ENCODE measurements at regions not wholly inside any gene's neighbourhood (a gene's known extent, or its start where the extent isn't known, plus 50 kb on each side); places are given as distances from the start of the nearest gene placed in this dataset.
"Not testable (repeated sequence)": the region's sequence is repeated elsewhere in the genome, so short reads cannot be mapped to it uniquely, and the experiment has no call there.

DNA sequence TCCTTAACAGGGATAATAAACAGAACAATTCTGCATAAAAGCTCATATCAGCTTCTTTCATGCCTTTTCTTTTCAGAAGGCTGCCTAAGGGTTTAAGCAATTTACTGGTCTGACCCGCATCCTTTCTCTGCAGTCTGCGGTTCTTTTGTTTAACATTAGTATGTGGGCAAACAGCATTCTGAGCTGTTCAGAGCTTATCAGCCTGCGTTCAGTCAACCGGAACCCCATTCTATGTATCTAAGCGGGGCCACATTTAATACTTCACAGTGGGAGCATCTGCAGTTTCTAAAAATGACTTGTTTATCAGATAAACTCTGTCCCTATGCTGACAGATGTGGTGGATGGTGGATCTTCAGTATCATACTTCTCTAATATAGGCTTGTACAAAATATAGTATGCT, 758.9 kb upstream of the MMS22L start:
- DNase-seq: no peak

DNA sequence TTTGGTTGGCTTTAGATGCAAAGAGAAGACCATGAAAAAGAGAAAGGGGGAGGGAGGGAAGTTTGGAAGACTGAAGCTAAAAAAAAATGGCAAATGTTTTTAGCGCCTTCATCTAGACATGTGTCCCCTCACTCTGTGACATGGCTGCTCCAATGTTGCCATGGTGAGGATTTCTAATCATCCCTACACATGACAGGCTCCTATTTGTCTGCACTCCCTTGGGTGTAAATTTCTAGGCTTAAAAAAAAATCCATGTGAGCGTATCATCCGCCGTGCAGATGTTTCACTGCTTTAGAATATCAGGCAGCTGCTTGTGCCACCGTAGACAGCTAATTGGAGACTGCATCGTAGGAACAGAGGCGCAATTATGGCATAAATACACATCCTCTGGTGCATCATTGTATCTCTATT, 761.1 kb upstream of the MMS22L start:
- DNase-seq: no peak

DNA sequence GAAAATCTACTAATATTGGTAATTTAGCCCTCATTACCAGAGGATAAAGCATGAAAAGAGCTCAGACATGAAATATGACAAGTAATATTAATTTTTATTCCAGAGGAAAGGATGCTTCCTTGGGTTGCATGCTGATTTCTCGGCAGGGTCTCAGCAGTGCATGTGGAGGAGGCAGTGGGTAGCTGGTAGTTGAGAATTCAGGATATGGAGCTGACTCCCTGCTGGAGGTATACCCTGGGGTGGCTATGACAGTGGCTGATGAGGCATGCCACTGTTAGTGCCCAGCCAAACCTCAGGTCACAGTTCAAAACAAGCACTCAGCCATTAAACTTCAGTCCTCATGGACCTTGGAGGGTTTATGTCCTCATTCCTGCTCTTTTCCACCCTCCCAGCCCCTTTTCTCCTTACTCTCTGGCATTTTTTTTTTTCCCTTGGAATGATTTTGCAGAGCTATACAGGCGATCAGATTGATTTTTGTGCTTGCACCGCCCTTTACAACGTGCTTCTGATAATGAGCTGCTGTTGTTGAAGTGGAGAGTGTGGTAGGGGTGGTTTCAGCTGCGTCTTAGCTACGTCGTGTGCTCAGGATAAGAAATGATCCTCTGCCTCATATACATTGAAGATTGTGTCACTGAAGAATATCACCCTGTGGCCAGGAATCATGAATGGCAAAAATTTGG, 761.9 kb upstream of the MMS22L start:
- DNase-seq: no peak

- no peak for DNase-seq
Observed at GRCh38 chr6:98047164-98047563, 764.1 kb upstream of the MMS22L start.

GRCh38 chr6:98047871-98048270, 764.9 kb upstream of the MMS22L start:
- DNase-seq: no peak

DNA sequence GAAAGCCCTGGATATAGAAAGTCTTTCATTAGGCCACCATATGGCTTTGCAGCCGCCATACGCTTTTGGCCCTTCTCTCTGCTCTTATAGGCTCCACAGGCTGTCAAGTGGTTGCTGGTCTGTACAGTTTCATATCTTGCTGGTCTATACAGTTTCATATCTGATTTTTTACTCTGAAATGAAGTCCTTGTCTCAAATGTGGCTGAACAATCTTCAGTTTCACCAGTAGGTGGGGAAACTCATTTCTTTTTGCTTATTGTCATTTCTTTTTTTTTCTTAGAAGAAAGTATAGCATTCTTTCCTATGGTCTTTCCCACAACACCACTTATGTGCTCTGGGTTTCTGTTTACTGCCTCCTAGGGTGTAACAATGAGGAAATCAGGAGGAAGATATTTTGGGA, 771.4 kb upstream of the MMS22L start:
- no peak for DNase-seq

GRCh38 chr6:98056955-98057354, 773.9 kb upstream of the MMS22L start:
- no peak for DNase-seq

DNA sequence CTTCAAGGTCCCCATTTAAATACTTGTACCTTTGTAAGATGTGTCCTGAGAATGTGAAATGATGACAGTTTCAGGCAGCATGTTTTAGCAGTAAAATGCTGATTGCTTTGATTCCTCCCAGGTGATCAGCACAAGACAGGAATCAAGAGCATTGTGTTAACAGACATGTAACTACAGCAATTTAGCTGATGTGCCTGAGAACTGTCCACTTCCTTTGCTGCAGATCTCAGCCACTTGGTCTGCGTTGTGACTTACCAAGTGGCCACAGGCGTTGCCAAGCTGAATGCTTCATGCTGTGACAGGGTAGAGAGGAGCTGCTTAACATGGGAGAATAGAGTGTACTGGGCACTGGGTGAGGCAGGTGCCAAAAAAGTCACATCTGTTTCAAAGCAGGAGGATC, 767.0 kb upstream of the POU3F2 start:
- DNase-seq: no peak

- DNase-seq: not testable (repeated sequence)
Observed at GRCh38 chr6:98088537-98088936, 745.8 kb upstream of the POU3F2 start.

- DNase-seq: no peak
Observed at GRCh38 chr6:98092331-98092730, 742.0 kb upstream of the POU3F2 start.

- no peak for DNase-seq
Observed at GRCh38 chr6:98094696-98095095, 739.7 kb upstream of the POU3F2 start.

- no peak for DNase-seq
Observed at GRCh38 chr6:98107801-98108200, 726.6 kb upstream of the POU3F2 start.

DNA sequence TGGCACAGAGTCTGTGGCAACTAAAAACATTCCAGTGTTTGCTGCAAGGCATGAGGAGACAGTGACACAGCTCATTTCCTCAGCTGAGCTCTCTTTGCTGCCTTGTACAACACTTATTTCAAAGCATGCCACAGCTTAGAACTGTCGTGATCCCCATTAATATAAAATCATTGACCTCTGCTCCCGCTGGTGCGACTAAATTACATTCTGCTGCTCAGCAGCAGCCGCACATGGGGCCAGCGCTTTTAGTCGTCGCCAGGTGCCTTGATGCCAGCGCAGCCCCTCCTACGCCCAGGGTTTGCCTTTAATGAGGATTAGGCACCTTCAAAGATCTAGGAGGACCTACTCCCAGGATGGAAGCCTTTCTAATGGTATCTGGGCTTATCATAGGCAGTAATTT, 717.9 kb upstream of the POU3F2 start:
- no peak for DNase-seq

- DNase-seq: no peak
Observed at GRCh38 chr6:98117068-98117467, 717.3 kb upstream of the POU3F2 start.

DNA sequence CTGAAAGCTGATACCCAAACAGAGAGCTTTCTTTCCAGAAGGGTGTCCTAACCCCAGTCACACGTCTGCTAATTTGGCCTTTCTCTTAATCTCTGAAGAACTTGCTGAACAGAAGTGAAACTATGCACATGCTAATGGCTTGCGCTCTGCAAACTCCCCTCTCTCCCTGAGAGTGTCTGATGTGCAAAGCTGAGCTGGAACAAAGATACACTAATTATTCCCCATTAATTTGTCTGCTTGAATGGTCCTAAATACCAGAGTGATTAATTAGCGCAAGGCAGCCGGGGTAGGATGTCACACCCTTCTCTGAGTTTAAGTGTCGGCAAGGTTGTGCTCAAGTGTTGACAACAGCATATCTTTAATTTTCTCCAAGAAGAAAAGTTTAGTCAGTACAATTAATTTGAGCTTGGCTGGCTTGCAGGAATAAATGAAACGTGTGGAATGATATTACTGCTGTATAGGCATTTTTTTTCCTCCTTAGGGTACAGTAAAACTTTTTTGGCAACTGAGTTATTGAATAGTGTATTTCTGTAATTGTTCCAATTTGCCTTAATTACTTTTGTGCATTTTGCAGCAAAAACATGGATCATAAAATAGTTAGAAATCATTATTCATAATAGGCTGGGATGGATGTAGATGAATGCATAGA, 715.9 kb upstream of the POU3F2 start:
- DNase-seq: no peak

DNA sequence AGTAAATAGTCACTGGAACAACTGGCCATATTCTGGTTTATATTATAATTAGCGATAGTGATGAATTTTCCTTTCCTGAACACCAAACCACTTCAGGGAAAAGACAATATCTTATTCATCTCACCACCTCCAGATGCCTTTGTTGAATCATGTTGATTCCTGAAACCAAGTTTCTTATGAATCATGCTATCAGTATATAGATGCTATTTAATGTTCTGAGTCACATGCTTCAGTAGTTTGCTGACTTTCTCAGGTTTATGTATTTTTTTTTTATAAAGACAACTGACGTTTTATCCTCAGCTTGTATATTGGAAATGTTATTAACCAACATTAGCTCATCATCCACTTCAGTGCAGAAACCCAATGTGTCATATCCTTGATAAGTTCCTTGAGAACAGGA, 710.2 kb upstream of the POU3F2 start:
- DNase-seq: no peak

- DNase-seq: no peak
Observed at GRCh38 chr6:98131290-98131990, 702.9 kb upstream of the POU3F2 start.

GRCh38 chr6:98136333-98136732, 698.0 kb upstream of the POU3F2 start:
- no peak for DNase-seq

DNA sequence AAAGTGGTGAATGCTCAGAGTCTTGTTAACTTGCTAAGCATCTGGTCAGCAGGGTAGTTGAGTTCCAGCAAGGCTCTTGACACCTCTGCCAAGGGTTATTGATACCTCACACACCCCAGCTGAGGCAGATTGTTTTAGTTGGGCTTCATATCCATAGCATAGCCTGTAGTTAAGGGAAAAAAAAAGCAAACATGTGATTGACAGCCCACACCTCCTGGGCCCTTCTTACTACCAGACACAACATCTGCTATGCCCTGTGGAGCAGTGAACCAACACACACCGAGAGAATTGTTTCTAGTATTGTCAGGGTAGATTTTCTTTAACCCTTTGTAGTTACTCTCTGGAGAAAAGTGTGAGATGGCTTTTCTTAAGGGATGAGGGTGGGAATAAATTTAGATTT, 697.0 kb upstream of the POU3F2 start:
- DNase-seq: no peak

GRCh38 chr6:98142839-98143238, 691.5 kb upstream of the POU3F2 start:
- DNase-seq: no peak

GRCh38 chr6:98146656-98147055, 687.7 kb upstream of the POU3F2 start:
- no peak for DNase-seq

- DNase-seq: no peak
Observed at GRCh38 chr6:98156580-98156979, 677.8 kb upstream of the POU3F2 start.

DNA sequence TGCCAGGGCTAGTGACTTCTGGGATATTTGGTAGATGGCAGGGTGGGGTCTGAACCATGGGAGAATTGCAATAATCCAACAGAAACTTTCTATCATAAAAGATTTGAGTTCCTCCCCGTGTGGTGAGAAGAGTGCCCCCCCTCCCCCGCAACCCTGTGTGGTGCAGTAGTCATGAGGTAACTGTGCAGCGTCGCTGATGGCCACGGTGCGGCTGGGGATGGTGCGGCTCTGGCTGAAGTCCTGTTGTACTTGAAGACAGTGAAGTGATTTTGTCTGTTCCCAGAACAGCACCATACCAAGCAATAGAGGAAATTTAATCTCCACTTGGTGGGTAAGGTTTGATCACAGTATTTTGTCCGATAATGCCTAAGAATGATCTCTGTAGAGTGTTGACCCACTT, 654.8 kb upstream of the POU3F2 start:
- DNase-seq: no peak

- DNase-seq: no peak
Observed at GRCh38 chr6:98200084-98200483, 634.3 kb upstream of the POU3F2 start.
